HG03025 (cell line): ENCODE measurements at regions not wholly inside any gene's neighbourhood (a gene's known extent, or its start where the extent isn't known, plus 50 kb on each side); places are given as distances from the start of the nearest gene placed in this dataset.

ENCODE experiments used
- ATAC-seq: cut with Tn5 transposase; IDR thresholded peaks from one replicate; pipeline ENCODE4 v1.9.1; 2021; ENCODE audit warnings: mild to moderate bottlenecking, moderate library complexity; ENCODE audit not compliant: unreplicated experiment, low FRiP score

DNA sequence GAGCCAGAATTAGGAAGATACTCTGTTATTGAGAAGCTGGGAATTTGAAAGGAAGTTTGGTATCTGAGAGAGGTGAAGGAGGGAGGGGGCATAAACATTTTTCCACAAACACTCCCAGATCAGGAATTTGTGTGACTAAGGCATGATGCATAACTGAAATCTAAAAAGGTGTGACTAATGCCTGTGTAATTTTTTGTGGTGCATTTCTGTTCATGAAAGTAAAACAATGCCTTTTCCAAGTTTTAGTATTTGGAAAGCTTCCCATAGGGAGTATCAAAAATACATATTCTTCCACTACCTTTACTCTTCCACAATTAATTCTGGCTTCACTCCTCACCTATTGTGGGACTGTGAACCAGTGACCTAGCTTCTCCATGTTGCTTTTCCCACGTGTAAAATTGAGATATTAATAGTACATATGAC is 56.4 kb upstream of the CAV2 start:
- no peak for ATAC-seq

DNA sequence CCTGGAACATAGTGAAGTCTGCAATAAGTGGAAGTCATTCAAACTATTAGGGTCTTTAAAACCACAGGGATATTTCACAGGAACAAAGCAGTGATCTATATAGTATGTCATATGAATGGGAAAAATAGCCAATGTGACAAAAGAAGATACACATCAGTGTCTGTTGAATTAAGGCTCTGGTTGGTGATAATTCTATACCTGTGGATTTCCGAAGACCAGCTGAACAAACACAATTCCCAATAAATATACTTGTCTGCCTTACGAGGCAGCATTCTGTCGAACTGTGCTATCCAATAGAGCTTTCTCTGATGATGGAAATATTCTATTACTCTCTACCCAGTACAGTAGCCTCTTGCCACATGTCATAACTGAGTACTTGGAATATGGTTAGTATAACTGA is 55.9 kb upstream of the CAV2 start:
- no peak for ATAC-seq

DNA sequence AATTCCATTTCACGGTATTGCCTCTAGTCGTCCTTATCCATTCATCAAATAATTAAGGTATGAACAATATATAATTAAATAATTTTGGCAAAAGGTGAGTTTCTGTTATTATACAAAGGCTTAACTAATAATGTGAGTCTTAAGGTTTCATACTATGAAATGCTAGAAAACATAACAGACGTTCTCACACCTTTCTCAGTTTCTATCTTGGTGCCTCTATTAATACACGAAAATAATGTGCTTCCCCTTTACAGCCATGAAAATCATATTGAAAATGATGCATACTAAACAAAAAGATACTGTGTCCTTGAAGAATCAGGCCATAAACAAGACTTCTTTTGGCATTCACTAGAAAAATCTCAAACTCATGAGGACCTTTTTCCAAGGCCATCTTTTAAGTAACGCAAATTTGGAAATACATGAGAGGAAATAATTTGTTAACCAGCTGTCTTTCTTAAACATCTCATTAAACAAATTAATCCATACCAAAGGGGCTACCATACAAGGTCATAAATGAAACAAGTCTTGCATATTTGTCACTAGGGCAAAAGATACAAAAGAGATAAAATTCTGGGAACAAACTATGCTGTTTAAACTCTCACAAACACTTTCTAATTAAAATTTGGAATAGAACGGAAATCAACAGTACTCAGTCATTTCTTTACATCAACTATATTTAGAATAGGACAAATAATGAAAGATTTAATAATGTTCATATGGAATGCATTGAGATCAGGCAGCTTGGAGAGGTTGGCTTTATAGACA is 53.9 kb upstream of the CAV2 start:
- ATAC-seq = peak; percentile 64

GRCh38 chr7:116446212-116446855 is 53.2 kb upstream of the CAV2 start:
- no peak for ATAC-seq

DNA sequence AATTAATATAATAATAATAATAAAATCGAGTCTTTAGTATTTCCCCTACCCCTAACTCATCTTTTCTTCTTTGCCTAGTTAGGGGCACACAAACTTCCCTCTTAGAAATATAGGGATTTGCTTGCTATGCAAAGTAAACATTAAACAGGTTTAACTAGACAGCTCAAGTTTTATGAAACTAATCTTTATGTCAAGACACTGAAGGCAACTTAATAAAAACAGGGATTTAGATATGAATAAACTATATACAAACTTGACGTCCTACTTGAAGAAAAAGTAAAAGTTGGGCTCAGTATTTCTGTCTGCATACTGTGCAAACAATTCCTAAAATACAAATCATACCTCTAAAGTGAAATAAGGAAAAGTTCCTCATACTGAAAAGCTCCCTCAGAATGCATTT is 52.1 kb upstream of the CAV2 start:
- ATAC-seq = no peak

DNA sequence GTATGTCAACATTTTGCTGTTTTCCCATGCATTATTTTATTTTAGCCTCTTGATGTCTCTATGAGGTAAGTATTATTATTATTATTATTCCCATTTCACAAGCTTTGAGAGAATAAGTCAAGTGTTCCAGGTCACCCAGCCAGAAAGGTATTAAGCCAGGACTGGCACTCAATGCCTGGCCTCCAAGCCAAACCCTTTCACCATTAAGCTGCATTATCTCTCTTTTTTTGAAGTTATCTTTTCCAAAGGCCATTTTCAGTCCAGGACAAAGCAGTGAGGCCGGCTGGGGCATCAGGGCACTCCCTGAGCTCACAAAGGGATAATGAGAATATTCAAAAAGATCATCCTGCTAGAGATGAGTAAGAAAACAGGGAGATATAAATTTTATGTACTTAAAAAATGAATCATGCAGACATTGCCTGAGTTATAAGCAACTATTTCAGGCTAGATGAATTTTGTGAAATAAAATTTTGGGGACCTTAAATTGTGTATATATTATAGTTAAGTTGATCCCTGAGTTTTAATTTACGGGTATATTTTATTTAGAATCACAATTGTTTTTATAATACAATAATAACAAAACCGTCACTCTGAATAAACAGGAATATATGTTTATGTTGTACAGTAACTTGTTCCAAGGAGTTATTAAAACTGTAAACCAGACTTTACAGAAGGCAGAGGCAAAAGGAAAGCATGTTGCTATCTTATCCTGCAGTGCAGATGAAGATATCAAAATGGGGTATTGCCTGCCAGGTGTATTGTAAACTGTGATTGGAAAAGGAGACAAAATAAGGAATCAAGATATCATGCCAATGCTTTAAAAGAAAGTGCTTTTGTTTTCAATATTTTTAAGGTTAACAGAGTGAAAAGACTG is 51.3 kb upstream of the CAV2 start:
- ATAC-seq = no peak

DNA sequence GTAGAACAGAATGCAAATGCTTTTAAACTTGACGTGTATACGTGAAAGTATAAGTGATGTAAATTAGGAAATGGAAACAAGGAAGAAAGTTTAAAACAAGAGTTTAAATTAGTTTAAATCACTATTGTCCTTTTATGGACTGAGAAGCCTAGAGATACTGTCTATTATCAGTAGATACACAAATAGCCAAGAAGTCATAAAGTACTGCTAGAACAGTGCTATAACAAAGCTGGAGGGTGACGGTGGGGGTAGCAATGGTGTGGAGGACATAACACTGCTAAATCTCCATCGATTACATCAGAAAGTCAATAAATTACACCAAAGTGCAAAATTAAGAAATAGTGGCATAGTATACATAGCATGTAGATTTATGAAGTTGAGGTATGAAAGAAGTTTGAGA is 50.1 kb upstream of the CAV2 start:
- no peak for ATAC-seq
